ENCODE measurements at regions not wholly inside any gene's neighbourhood (a gene's known extent, or its start where the extent isn't known, plus 50 kb on each side); places are given as distances from the start of the nearest gene placed in this dataset.

DNA sequence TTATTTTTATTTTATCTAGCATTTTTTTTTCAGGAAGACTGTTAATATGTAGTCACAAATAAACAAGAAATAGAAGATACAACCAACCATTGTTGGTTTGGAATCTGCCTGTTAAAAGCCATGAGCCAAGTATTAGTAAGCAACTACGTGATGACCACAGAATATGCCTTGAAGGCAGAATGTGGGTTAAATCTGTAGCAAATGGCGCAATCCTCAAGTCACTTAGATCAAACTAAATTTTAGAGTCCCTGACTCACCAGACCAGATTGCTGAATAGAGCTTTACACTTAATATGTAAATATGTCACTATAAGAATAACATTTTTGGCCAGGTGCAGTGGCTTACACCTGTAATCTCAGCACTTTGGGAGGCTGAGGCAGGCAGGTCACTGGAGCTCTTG, 800.1 kb upstream of the CITED2 start:
- TF ChIP-seq, protein P1, sequence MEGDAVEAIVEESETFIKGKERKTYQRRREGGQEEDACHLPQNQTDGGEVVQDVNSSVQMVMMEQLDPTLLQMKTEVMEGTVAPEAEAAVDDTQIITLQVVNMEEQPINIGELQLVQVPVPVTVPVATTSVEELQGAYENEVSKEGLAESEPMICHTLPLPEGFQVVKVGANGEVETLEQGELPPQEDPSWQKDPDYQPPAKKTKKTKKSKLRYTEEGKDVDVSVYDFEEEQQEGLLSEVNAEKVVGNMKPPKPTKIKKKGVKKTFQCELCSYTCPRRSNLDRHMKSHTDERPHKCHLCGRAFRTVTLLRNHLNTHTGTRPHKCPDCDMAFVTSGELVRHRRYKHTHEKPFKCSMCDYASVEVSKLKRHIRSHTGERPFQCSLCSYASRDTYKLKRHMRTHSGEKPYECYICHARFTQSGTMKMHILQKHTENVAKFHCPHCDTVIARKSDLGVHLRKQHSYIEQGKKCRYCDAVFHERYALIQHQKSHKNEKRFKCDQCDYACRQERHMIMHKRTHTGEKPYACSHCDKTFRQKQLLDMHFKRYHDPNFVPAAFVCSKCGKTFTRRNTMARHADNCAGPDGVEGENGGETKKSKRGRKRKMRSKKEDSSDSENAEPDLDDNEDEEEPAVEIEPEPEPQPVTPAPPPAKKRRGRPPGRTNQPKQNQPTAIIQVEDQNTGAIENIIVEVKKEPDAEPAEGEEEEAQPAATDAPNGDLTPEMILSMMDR (IDR thresholded peaks at IDR 0.05), result no peak
- TF ChIP-seq POLR2A (IDR thresholded peaks at IDR 0.05), result no peak

All from heart left ventricle (tissue), 13 donors.